ENCODE measurements at regions not wholly inside any gene's neighbourhood (a gene's known extent, or its start where the extent isn't known, plus 50 kb on each side); places are given as distances from the start of the nearest gene placed in this dataset.

DNA sequence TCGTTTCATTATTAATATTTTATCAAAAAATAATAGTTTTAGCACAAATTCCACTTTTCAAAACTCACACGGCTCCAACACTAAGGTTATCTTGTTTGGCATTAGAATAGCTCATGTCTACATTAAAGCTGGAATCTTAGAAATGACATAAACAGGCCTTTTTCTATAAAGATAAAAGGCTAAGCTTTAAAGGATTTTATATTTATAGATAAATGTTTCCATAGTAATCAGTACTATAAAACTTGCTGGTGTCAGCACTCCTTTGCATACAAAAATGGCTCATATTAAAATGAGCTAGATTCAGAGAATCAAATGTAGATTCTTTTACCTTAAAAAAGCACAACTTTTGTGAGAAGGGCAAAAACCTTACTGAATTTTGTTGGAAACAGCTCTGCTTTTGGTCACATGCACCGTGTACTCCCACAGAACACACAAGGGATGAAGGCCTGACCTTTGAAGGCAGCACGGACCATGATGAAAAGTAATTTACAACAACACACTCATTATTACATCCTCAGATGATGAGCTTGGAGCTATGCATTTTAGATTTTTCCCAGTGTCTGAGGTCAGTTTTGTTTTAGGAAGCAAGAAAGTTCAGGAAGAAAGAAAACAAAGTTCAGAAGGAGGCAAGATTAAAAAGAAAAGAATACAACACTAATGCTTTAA, 202.8 kb downstream of the BCAT1 start:
- TF ChIP-seq, protein P1, sequence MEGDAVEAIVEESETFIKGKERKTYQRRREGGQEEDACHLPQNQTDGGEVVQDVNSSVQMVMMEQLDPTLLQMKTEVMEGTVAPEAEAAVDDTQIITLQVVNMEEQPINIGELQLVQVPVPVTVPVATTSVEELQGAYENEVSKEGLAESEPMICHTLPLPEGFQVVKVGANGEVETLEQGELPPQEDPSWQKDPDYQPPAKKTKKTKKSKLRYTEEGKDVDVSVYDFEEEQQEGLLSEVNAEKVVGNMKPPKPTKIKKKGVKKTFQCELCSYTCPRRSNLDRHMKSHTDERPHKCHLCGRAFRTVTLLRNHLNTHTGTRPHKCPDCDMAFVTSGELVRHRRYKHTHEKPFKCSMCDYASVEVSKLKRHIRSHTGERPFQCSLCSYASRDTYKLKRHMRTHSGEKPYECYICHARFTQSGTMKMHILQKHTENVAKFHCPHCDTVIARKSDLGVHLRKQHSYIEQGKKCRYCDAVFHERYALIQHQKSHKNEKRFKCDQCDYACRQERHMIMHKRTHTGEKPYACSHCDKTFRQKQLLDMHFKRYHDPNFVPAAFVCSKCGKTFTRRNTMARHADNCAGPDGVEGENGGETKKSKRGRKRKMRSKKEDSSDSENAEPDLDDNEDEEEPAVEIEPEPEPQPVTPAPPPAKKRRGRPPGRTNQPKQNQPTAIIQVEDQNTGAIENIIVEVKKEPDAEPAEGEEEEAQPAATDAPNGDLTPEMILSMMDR (IDR thresholded peaks at IDR 0.05), result no peak
- no peak for TF ChIP-seq POLR2A (IDR thresholded peaks at IDR 0.05)
- TF ChIP-seq EP300 (IDR thresholded peaks at IDR 0.05), result no peak
